CD4-positive, alpha-beta T cell treated with Interleukin-4 for 1 hour (primary cell): ENCODE measurements at regions not wholly inside any gene's neighbourhood (a gene's known extent, or its start where the extent isn't known, plus 50 kb on each side); places are given as distances from the start of the nearest gene placed in this dataset.
"Not testable (repeated sequence)": the region's sequence is repeated elsewhere in the genome, so short reads cannot be mapped to it uniquely, and the experiment has no call there.

Experiments used
- DNase-seq, 2 donors: peaks; one replicate each; pipeline ENCODE4 v3.0.0-alpha.2; 2020 to 2022

GRCh38 chr4:38279650-38280322, 319.6 kb downstream of the PTTG2 start:
- no peak for DNase-seq

GRCh38 chr4:38280323-38280706, 320.1 kb downstream of the PTTG2 start:
- DNase-seq = no peak

GRCh38 chr4:38281371-38282071, 321.3 kb downstream of the PTTG2 start:
- no peak for DNase-seq

GRCh38 chr4:38283724-38284123, 323.5 kb downstream of the PTTG2 start:
- no peak for DNase-seq

GRCh38 chr4:38284294-38285030, 324.3 kb downstream of the PTTG2 start:
- no peak for DNase-seq

GRCh38 chr4:38287101-38287851, 327.1 kb downstream of the PTTG2 start:
- DNase-seq = no peak

GRCh38 chr4:38289553-38289952, 329.4 kb downstream of the PTTG2 start:
- no peak for DNase-seq

- DNase-seq = no peak
Measured at GRCh38 chr4:38290366-38290765, 330.2 kb downstream of the PTTG2 start.

- no peak for DNase-seq
Measured at GRCh38 chr4:38290914-38291313, 330.7 kb downstream of the PTTG2 start.

- no peak for DNase-seq
Measured at GRCh38 chr4:38292529-38292928, 332.3 kb downstream of the PTTG2 start.

- no peak for DNase-seq
Measured at GRCh38 chr4:38294238-38294637, 334.0 kb downstream of the PTTG2 start.

GRCh38 chr4:38297061-38297460, 336.9 kb downstream of the PTTG2 start:
- DNase-seq = no peak

GRCh38 chr4:38298868-38299713, 338.9 kb downstream of the PTTG2 start:
- no peak for DNase-seq

GRCh38 chr4:38302910-38303309, 342.7 kb downstream of the PTTG2 start:
- DNase-seq = no peak

GRCh38 chr4:38304460-38304859, 344.3 kb downstream of the PTTG2 start:
- DNase-seq = not testable (repeated sequence)

GRCh38 chr4:38306482-38307071, 346.4 kb downstream of the PTTG2 start:
- DNase-seq = peak in 1 of 2 donors; percentile 40

GRCh38 chr4:38308728-38309311, 348.6 kb downstream of the PTTG2 start:
- DNase-seq = no peak

- no peak for DNase-seq
Measured at GRCh38 chr4:38309471-38309870, 349.3 kb downstream of the PTTG2 start.

- peak; percentile 61 to 84 for DNase-seq
Measured at GRCh38 chr4:38310446-38311043, 350.3 kb downstream of the PTTG2 start.

GRCh38 chr4:38311495-38312126, 351.4 kb downstream of the PTTG2 start:
- DNase-seq = no peak
